ENCODE measurements at regions not wholly inside any gene's neighbourhood (a gene's known extent, or its start where the extent isn't known, plus 50 kb on each side); places are given as distances from the start of the nearest gene placed in this dataset.
A peak's percentile ranks its signal among the peaks of the same experiment; 100 is the strongest.
"Not testable (repeated sequence)": the region's sequence is repeated elsewhere in the genome, so short reads cannot be mapped to it uniquely, and the experiment has no call there.

- no peak for DNase-seq
Observed at GRCh38 chr17:70288540-70289290, 119.4 kb downstream of the KCNJ2 start.

GRCh38 chr17:70290770-70291169 is 121.4 kb downstream of the KCNJ2 start:
- DNase-seq: no peak

GRCh38 chr17:70292366-70292765 is 123.0 kb downstream of the KCNJ2 start:
- no peak for DNase-seq

- not testable (repeated sequence) for DNase-seq
Observed at GRCh38 chr17:70293564-70294310, 124.4 kb downstream of the KCNJ2 start.

- no peak for DNase-seq
Observed at GRCh38 chr17:70295329-70295728, 126.0 kb downstream of the KCNJ2 start.

- no peak for DNase-seq
Observed at GRCh38 chr17:70295731-70296130, 126.4 kb downstream of the KCNJ2 start.

- DNase-seq: no peak
Observed at GRCh38 chr17:70296456-70296855, 127.1 kb downstream of the KCNJ2 start.

GRCh38 chr17:70297397-70297796 is 128.1 kb downstream of the KCNJ2 start:
- no peak for DNase-seq

- no peak for DNase-seq
Observed at GRCh38 chr17:70298929-70299531, 129.7 kb downstream of the KCNJ2 start.

GRCh38 chr17:70307430-70308225 is 138.3 kb downstream of the KCNJ2 start:
- DNase-seq: peak; percentile 31

GRCh38 chr17:70308618-70309017 is 139.3 kb downstream of the KCNJ2 start:
- no peak for DNase-seq

GRCh38 chr17:70310221-70310672 is 140.9 kb downstream of the KCNJ2 start:
- no peak for DNase-seq

- DNase-seq: no peak
Observed at GRCh38 chr17:70313086-70313852, 143.9 kb downstream of the KCNJ2 start.

- no peak for DNase-seq
Observed at GRCh38 chr17:70314096-70314495, 144.8 kb downstream of the KCNJ2 start.

- DNase-seq: no peak
Observed at GRCh38 chr17:70314506-70314905, 145.2 kb downstream of the KCNJ2 start.

GRCh38 chr17:70317421-70317820 is 148.1 kb downstream of the KCNJ2 start:
- DNase-seq: no peak

GRCh38 chr17:70318051-70318450 is 148.7 kb downstream of the KCNJ2 start:
- peak; percentile 49 for DNase-seq

- no peak for DNase-seq
Observed at GRCh38 chr17:70319516-70319915, 150.2 kb downstream of the KCNJ2 start.

GRCh38 chr17:70320673-70321345 is 151.5 kb downstream of the KCNJ2 start:
- no peak for DNase-seq

GRCh38 chr17:70321352-70321751 is 152.0 kb downstream of the KCNJ2 start:
- no peak for DNase-seq

- DNase-seq: no peak
Observed at GRCh38 chr17:70323269-70323668, 153.9 kb downstream of the KCNJ2 start.

GRCh38 chr17:70324031-70324430 is 154.7 kb downstream of the KCNJ2 start:
- no peak for DNase-seq
